HG02798 (cell line): ENCODE measurements at regions not wholly inside any gene's neighbourhood (a gene's known extent, or its start where the extent isn't known, plus 50 kb on each side); places are given as distances from the start of the nearest gene placed in this dataset.
A peak's percentile ranks its signal among the peaks of the same experiment; 100 is the strongest.

Experiments used
- ATAC-seq: cut with Tn5 transposase; IDR thresholded peaks from one replicate; pipeline ENCODE4 v1.9.1; 2021; ENCODE audit warnings: mild to moderate bottlenecking; ENCODE audit not compliant: unreplicated experiment, poor library complexity

- no peak for ATAC-seq
These were observed 185.8 kb upstream of the SPAG17 start for GRCh38 chr1:118370861-118371260.

GRCh38 chr1:118366286-118366685, 181.3 kb upstream of the SPAG17 start:
- ATAC-seq, result no peak

GRCh38 chr1:118364882-118365281, 179.9 kb upstream of the SPAG17 start:
- ATAC-seq, result no peak

- no peak for ATAC-seq
These were observed 178.4 kb upstream of the SPAG17 start for GRCh38 chr1:118363396-118363795.

- ATAC-seq, result no peak
These were observed 175.8 kb upstream of the SPAG17 start for GRCh38 chr1:118360817-118361216.

GRCh38 chr1:118346936-118347335, 161.9 kb upstream of the SPAG17 start:
- no peak for ATAC-seq

GRCh38 chr1:118340928-118341910, 156.2 kb upstream of the SPAG17 start:
- no peak for ATAC-seq

GRCh38 chr1:118339400-118340124, 154.5 kb upstream of the SPAG17 start:
- no peak for ATAC-seq

GRCh38 chr1:118338936-118339335, 153.9 kb upstream of the SPAG17 start:
- no peak for ATAC-seq

GRCh38 chr1:118337346-118337745, 152.3 kb upstream of the SPAG17 start:
- ATAC-seq, result no peak

- ATAC-seq, result peak; percentile 93
These were observed 150.3 kb upstream of the SPAG17 start for GRCh38 chr1:118335331-118335732.

- no peak for ATAC-seq
These were observed 149.5 kb upstream of the SPAG17 start for GRCh38 chr1:118334506-118334905.

- no peak for ATAC-seq
These were observed 148.7 kb upstream of the SPAG17 start for GRCh38 chr1:118333601-118334210.

- no peak for ATAC-seq
These were observed 142.1 kb upstream of the SPAG17 start for GRCh38 chr1:118326960-118327629.

GRCh38 chr1:118325550-118326225, 140.7 kb upstream of the SPAG17 start:
- ATAC-seq, result no peak

GRCh38 chr1:118323246-118323645, 138.2 kb upstream of the SPAG17 start:
- no peak for ATAC-seq

- no peak for ATAC-seq
These were observed 137.3 kb upstream of the SPAG17 start for GRCh38 chr1:118322331-118322730.

- no peak for ATAC-seq
These were observed 136.8 kb upstream of the SPAG17 start for GRCh38 chr1:118321840-118322239.

- ATAC-seq, result no peak
These were observed 133.0 kb upstream of the SPAG17 start for GRCh38 chr1:118317842-118318614.
